Sigmoid colon (tissue), 6 donors: ENCODE measurements at regions not wholly inside any gene's neighbourhood (a gene's known extent, or its start where the extent isn't known, plus 50 kb on each side); places are given as distances from the start of the nearest gene placed in this dataset.

ENCODE experiments used
- DNase-seq: peaks from one replicate; pipeline ENCODE4 v3.0.0-alpha.2; 2019
- H3K27ac ChIP-seq, 4 donors: fragments of 200-600 bp; sonication (generic); one replicate each; pipeline ENCODE4 v1.5.1; 2016 to 2019; ENCODE audit warnings: mild to moderate bottlenecking in 1 of 4
- H3K27me3 ChIP-seq, 3 donors: fragments of 200-600 bp; sonication (generic); one replicate each; pipeline ENCODE4 v1.5.1; 2019; ENCODE audit warnings: mild to moderate bottlenecking in 1 of 3
- H3K36me3 ChIP-seq, 4 donors: fragments of 200-600 bp; sonication (generic); one replicate each; pipeline ENCODE4 v1.5.1; 2016 to 2019
- H3K4me1 ChIP-seq, 4 donors: fragments of 200-600 bp; sonication (generic); one replicate each; pipeline ENCODE4 v1.5.1; 2017 to 2019
- H3K4me3 ChIP-seq, 4 donors: fragments of 200-600 bp; sonication (generic); one replicate each; pipeline ENCODE4 v1.5.1; 2017 to 2019; ENCODE audit warnings: mild to moderate bottlenecking in 2 of 4, moderate library complexity in 1 of 4
- H3K9me3 ChIP-seq, 4 donors: fragments of 200-600 bp in 3 of 4; sonication (generic) in 3 of 4; one replicate each; pipeline versions ENCODE4 v1.5.1 to v1.6.1; 2013 to 2019
- CTCF ChIP-seq, 4 experiments: fragments of 450-650 bp in 3 of 4; fragments of 200-600 bp in 1 of 4; IDR thresholded peaks; one replicate each; pipeline ENCODE4 v1.5.1; 2016 to 2019; ENCODE audit warnings: antibody characterized with exemption in 4 of 4, mild to moderate bottlenecking in 3 of 4, moderate library complexity in 2 of 4
- EP300 ChIP-seq, 4 donors: sonication (generic); formaldehyde crosslinking; IDR thresholded peaks; one replicate each; pipeline ENCODE4 v1.6.1; 2017; ENCODE audit warnings: antibody characterized with exemption in 4 of 4
- POLR2A ChIP-seq, 2 donors: fragments of 450-650 bp; IDR thresholded peaks; one replicate each; pipeline ENCODE4 v1.6.1; 2016; ENCODE audit warnings: antibody characterized with exemption in 2 of 2, mild to moderate bottlenecking in 2 of 2, moderate library complexity in 2 of 2
- POLR2AphosphoS5 ChIP-seq, 4 donors: sonication (generic); formaldehyde crosslinking; IDR thresholded peaks; one replicate each; pipeline ENCODE4 v1.6.1; 2017; ENCODE audit warnings: antibody characterized with exemption in 4 of 4
- WGBS, 2 donors: extraction: QIAGEN DNeasy Blood & Tissue Kit; methylation state at CpG; one replicate each; pipeline ENCODE4 v1.1.7; 2013; 5-methylcytosine and 5-hydroxymethylcytosine counted together
- intact Hi-C: fragments of 100-400 bp; cut with DNase I; formaldehyde crosslinking; loops from one replicate; pipeline ENCODE4 v1.15.1; 2023
- donor health status: healthy with polysubstance abuse.
- donor health status: healthy.

GRCh38 chr11:16543642-16544041 lies 187.3 kb upstream of the SOX6 start:
- H3K36me3 ChIP-seq, result no peaks in the 10 kb centered on the region
- no peak for DNase-seq
- intact Hi-C loops, result no loop called here
- no peak overlapping the region for H3K27ac ChIP-seq
- no peaks in the 10 kb centered on the region for H3K4me1 ChIP-seq
- no peak overlapping the region for H3K4me3 ChIP-seq
- 92 to 94% methylated on average over 1 of the region's 1 CpG for WGBS, 2 donors
- no peaks in the 10 kb centered on the region for H3K9me3 ChIP-seq
- H3K27me3 ChIP-seq, result no peaks in the 10 kb centered on the region
- TF ChIP-seq CTCF (IDR thresholded peaks at IDR 0.05), result no peak
- TF ChIP-seq POLR2AphosphoS5 (IDR thresholded peaks at IDR 0.05), result no peak
- TF ChIP-seq EP300 (IDR thresholded peaks at IDR 0.05), result no peak
- TF ChIP-seq POLR2A (IDR thresholded peaks at IDR 0.05), result no peak

GRCh38 chr11:16542353-16542752 lies 186.0 kb upstream of the SOX6 start:
- no peaks in the 10 kb centered on the region for H3K4me1 ChIP-seq
- no peak overlapping the region for H3K27ac ChIP-seq
- no peaks in the 10 kb centered on the region for H3K27me3 ChIP-seq
- DNase-seq, result no peak
- no peak overlapping the region for H3K4me3 ChIP-seq
- 90 to 98% methylated on average over 1 of the region's 1 CpG for WGBS, 2 donors
- intact Hi-C loops, result no loop called here
- TF ChIP-seq POLR2AphosphoS5 (IDR thresholded peaks at IDR 0.05) (no peak), POLR2A (IDR thresholded peaks at IDR 0.05) (no peak), EP300 (IDR thresholded peaks at IDR 0.05) (no peak), CTCF (IDR thresholded peaks at IDR 0.05) (no peak)
- no peaks in the 10 kb centered on the region for H3K36me3 ChIP-seq
- no peaks in the 10 kb centered on the region for H3K9me3 ChIP-seq

GRCh38 chr11:16536513-16536912 lies 180.2 kb upstream of the SOX6 start:
- no peaks in the 10 kb centered on the region for H3K4me1 ChIP-seq
- H3K36me3 ChIP-seq, result no peaks in the 10 kb centered on the region
- H3K9me3 ChIP-seq, result no peaks in the 10 kb centered on the region
- WGBS, 2 donors, result 93% methylated on average over 9 of the region's 9 CpGs
- intact Hi-C loops, result no loop called here
- DNase-seq, result no peak
- TF ChIP-seq POLR2AphosphoS5 (IDR thresholded peaks at IDR 0.05) (no peak), CTCF (IDR thresholded peaks at IDR 0.05) (no peak), EP300 (IDR thresholded peaks at IDR 0.05) (no peak), POLR2A (IDR thresholded peaks at IDR 0.05) (no peak)
- no peaks in the 10 kb centered on the region for H3K27me3 ChIP-seq
- no peak overlapping the region for H3K27ac ChIP-seq
- H3K4me3 ChIP-seq, result no peak overlapping the region

- Histone ChIP-seq H3K4me1 (no peaks in the 10 kb centered on the region), H3K9me3 (no peaks in the 10 kb centered on the region), H3K27ac (no peak overlapping the region), H3K4me3 (no peak overlapping the region), H3K36me3 (no peaks in the 10 kb centered on the region), H3K27me3 (no peaks in the 10 kb centered on the region)
- intact Hi-C loops, result no loop called here
- WGBS, 2 donors, result 66 to 73% methylated on average over 1 of the region's 1 CpG
- TF ChIP-seq CTCF (IDR thresholded peaks at IDR 0.05) (no peak), EP300 (IDR thresholded peaks at IDR 0.05) (no peak), POLR2AphosphoS5 (IDR thresholded peaks at IDR 0.05) (no peak), POLR2A (IDR thresholded peaks at IDR 0.05) (no peak)
- DNase-seq, result no peak
These were observed 172.3 kb upstream of the SOX6 start for GRCh38 chr11:16528639-16529038.

GRCh38 chr11:16527525-16528246 lies 171.3 kb upstream of the SOX6 start:
- Histone ChIP-seq H3K27me3 (no peaks in the 10 kb centered on the region), H3K36me3 (no peaks in the 10 kb centered on the region), H3K9me3 (no peaks in the 10 kb centered on the region), H3K27ac (no peak overlapping the region), H3K4me3 (no peak overlapping the region), H3K4me1 (no peaks in the 10 kb centered on the region)
- intact Hi-C loops, result no loop called here
- no peak for DNase-seq
- TF ChIP-seq POLR2A (IDR thresholded peaks at IDR 0.05), result no peak
- TF ChIP-seq EP300 (IDR thresholded peaks at IDR 0.05), result no peak
- TF ChIP-seq POLR2AphosphoS5 (IDR thresholded peaks at IDR 0.05), result no peak
- TF ChIP-seq CTCF (IDR thresholded peaks at IDR 0.05), result no peak
- WGBS, 2 donors, result 84 to 90% methylated on average over 7 of the region's 7 CpGs
